Activated naive CD4-positive, alpha-beta T cell treated with anti-CD3 and anti-CD28 coated beads, Interleukin-2, amount 10 ng/mL, durations not matched to agents 7 days and 5 days (primary cell): ENCODE measurements at regions not wholly inside any gene's neighbourhood (a gene's known extent, or its start where the extent isn't known, plus 50 kb on each side); places are given as distances from the start of the nearest gene placed in this dataset.
"Not testable (repeated sequence)": the region's sequence is repeated elsewhere in the genome, so short reads cannot be mapped to it uniquely, and the experiment has no call there.

ENCODE experiments used
- CTCF ChIA-PET: fragments of 350-600 bp; sonication (Branson Sonifier 250); formaldehyde crosslinking; loops from one replicate; lab custom pipeline; 2021; ENCODE audit warnings: antibody characterized with exemption; lab: Charles Lee
- DNase-seq: peaks from one replicate; pipeline ENCODE4 v3.0.0-alpha.2; 2020
- H3K27ac Mint-ChIP-seq: one replicate; pipeline ENCODE4 v1.8.0; 2021; ENCODE audit warnings: mild to moderate bottlenecking, moderate library complexity, mixed read lengths
- H3K27me3 Mint-ChIP-seq: one replicate; pipeline ENCODE4 v1.8.0; 2021; ENCODE audit warnings: mild to moderate bottlenecking, mixed read lengths
- H3K36me3 Mint-ChIP-seq: one replicate; pipeline ENCODE4 v1.8.0; 2021; ENCODE audit warnings: mixed read lengths
- H3K4me1 Mint-ChIP-seq: one replicate; pipeline ENCODE4 v1.8.0; 2021; ENCODE audit warnings: mixed read lengths
- H3K4me3 Mint-ChIP-seq: one replicate; pipeline ENCODE4 v1.8.0; 2021; ENCODE audit warnings: mild to moderate bottlenecking, moderate library complexity, mixed read lengths
- H3K9me3 Mint-ChIP-seq: one replicate; pipeline ENCODE4 v1.8.0; 2021; ENCODE audit warnings: mixed read lengths

GRCh38 chr13:58950911-58951310 lies 1212.8 kb downstream of the DIAPH3 start:
- no peaks in the 10 kb centered on the region for H3K36me3 Mint-ChIP-seq
- peaks cover 18% of the 10 kb centered on the region for H3K9me3 Mint-ChIP-seq
- CTCF ChIA-PET, result no interaction called here
- no peak overlapping the region for H3K4me3 Mint-ChIP-seq
- no peak overlapping the region for H3K27ac Mint-ChIP-seq
- no peaks in the 10 kb centered on the region for H3K4me1 Mint-ChIP-seq
- no peaks in the 10 kb centered on the region for H3K27me3 Mint-ChIP-seq
- DNase-seq, result no peak

- no peak overlapping the region for H3K27ac Mint-ChIP-seq
- H3K27me3 Mint-ChIP-seq, result no peaks in the 10 kb centered on the region
- no peaks in the 10 kb centered on the region for H3K36me3 Mint-ChIP-seq
Measured at GRCh38 chr13:58953638-58954037, 1210.1 kb downstream of the DIAPH3 start.

GRCh38 chr13:58955546-58956385 lies 1208.0 kb downstream of the DIAPH3 start:
- DNase-seq, result no peak
- Mint-ChIP-seq H3K27me3 (no peaks in the 10 kb centered on the region), H3K4me3 (no peak overlapping the region), H3K4me1 (no peaks in the 10 kb centered on the region), H3K27ac (no peak overlapping the region), H3K36me3 (no peaks in the 10 kb centered on the region), H3K9me3 (peaks cover 4% of the 10 kb centered on the region)
- CTCF ChIA-PET, result no interaction called here

More at GRCh38 chr13:58953638-58954037, 1210.1 kb downstream of the DIAPH3 start:
- Mint-ChIP-seq H3K4me3 (no peak overlapping the region), H3K9me3 (peaks cover 20% of the 10 kb centered on the region), H3K4me1 (no peaks in the 10 kb centered on the region)
- DNase-seq, result no peak
- CTCF ChIA-PET, result no interaction called here

- DNase-seq, H3K27me3 Mint-ChIP-seq, H3K9me3 Mint-ChIP-seq, CTCF ChIA-PET, H3K4me1 Mint-ChIP-seq, H3K4me3 Mint-ChIP-seq, H3K36me3 Mint-ChIP-seq, H3K27ac Mint-ChIP-seq: not testable (repeated sequence)
Measured at GRCh38 chr13:58958097-58958496, 1205.6 kb downstream of the DIAPH3 start.

GRCh38 chr13:58960888-58961287 lies 1202.8 kb downstream of the DIAPH3 start:
- CTCF ChIA-PET, result no interaction called here
- no peak for DNase-seq
- Mint-ChIP-seq H3K36me3 (no peaks in the 10 kb centered on the region), H3K27ac (no peak overlapping the region), H3K27me3 (no peaks in the 10 kb centered on the region), H3K9me3 (peaks cover 2% of the 10 kb centered on the region), H3K4me3 (no peak overlapping the region), H3K4me1 (no peaks in the 10 kb centered on the region)

- Mint-ChIP-seq H3K27ac (no peak overlapping the region), H3K36me3 (no peaks in the 10 kb centered on the region), H3K9me3 (peaks cover 1% of the 10 kb centered on the region), H3K4me3 (no peak overlapping the region), H3K27me3 (no peaks in the 10 kb centered on the region), H3K4me1 (no peaks in the 10 kb centered on the region)
- no peak for DNase-seq
- CTCF ChIA-PET, result no interaction called here
Measured at GRCh38 chr13:58963321-58963720, 1200.4 kb downstream of the DIAPH3 start.

GRCh38 chr13:58964048-58964447 lies 1199.7 kb downstream of the DIAPH3 start:
- H3K4me1 Mint-ChIP-seq, result no peaks in the 10 kb centered on the region
- H3K4me3 Mint-ChIP-seq, result no peak overlapping the region
- H3K36me3 Mint-ChIP-seq, result no peaks in the 10 kb centered on the region
- no peaks in the 10 kb centered on the region for H3K27me3 Mint-ChIP-seq
- DNase-seq, result no peak
- no peak overlapping the region for H3K27ac Mint-ChIP-seq
- H3K9me3 Mint-ChIP-seq, result peaks cover 2% of the 10 kb centered on the region
- CTCF ChIA-PET, result no interaction called here

GRCh38 chr13:58977085-58977484 lies 1186.6 kb downstream of the DIAPH3 start:
- CTCF ChIA-PET, result no interaction called here
- Mint-ChIP-seq H3K4me3 (no peak overlapping the region), H3K4me1 (no peaks in the 10 kb centered on the region), H3K27me3 (no peaks in the 10 kb centered on the region), H3K9me3 (peaks cover 2% of the 10 kb centered on the region), H3K27ac (no peak overlapping the region), H3K36me3 (no peaks in the 10 kb centered on the region)
- DNase-seq, result no peak

GRCh38 chr13:58978331-58978730 lies 1185.4 kb downstream of the DIAPH3 start:
- H3K27me3 Mint-ChIP-seq, result no peaks in the 10 kb centered on the region
- no peaks in the 10 kb centered on the region for H3K36me3 Mint-ChIP-seq
- CTCF ChIA-PET, result no interaction called here
- H3K4me1 Mint-ChIP-seq, result no peaks in the 10 kb centered on the region
- H3K27ac Mint-ChIP-seq, result no peak overlapping the region
- DNase-seq, result no peak
- H3K4me3 Mint-ChIP-seq, result no peak overlapping the region
- peaks cover 6% of the 10 kb centered on the region for H3K9me3 Mint-ChIP-seq

GRCh38 chr13:58979851-58980250 lies 1183.9 kb downstream of the DIAPH3 start:
- H3K27me3 Mint-ChIP-seq, result no peaks in the 10 kb centered on the region
- no peaks in the 10 kb centered on the region for H3K4me1 Mint-ChIP-seq
- no peaks in the 10 kb centered on the region for H3K36me3 Mint-ChIP-seq
- CTCF ChIA-PET, result no interaction called here
- H3K4me3 Mint-ChIP-seq, result no peak overlapping the region
- no peak overlapping the region for H3K27ac Mint-ChIP-seq
- H3K9me3 Mint-ChIP-seq, result peaks cover 10% of the 10 kb centered on the region
- DNase-seq, result no peak

GRCh38 chr13:58985845-58986244 lies 1177.9 kb downstream of the DIAPH3 start:
- CTCF ChIA-PET, result no interaction called here
- H3K27ac Mint-ChIP-seq, result no peak overlapping the region
- no peaks in the 10 kb centered on the region for H3K36me3 Mint-ChIP-seq
- H3K9me3 Mint-ChIP-seq, result peaks cover 12% of the 10 kb centered on the region
- H3K27me3 Mint-ChIP-seq, result no peaks in the 10 kb centered on the region
- H3K4me3 Mint-ChIP-seq, result no peak overlapping the region
- DNase-seq, result no peak
- H3K4me1 Mint-ChIP-seq, result no peaks in the 10 kb centered on the region

- DNase-seq, result no peak
- Mint-ChIP-seq H3K27ac (no peak overlapping the region), H3K36me3 (no peaks in the 10 kb centered on the region), H3K27me3 (no peaks in the 10 kb centered on the region), H3K4me3 (no peak overlapping the region), H3K4me1 (no peaks in the 10 kb centered on the region), H3K9me3 (peaks cover 4% of the 10 kb centered on the region)
- CTCF ChIA-PET, result no interaction called here
Measured at GRCh38 chr13:58989556-58989955, 1174.2 kb downstream of the DIAPH3 start.

- Mint-ChIP-seq H3K27me3 (no peaks in the 10 kb centered on the region), H3K4me1 (no peaks in the 10 kb centered on the region), H3K27ac (no peak overlapping the region), H3K4me3 (no peak overlapping the region), H3K9me3 (no peaks in the 10 kb centered on the region), H3K36me3 (no peaks in the 10 kb centered on the region)
- no peak for DNase-seq
- CTCF ChIA-PET, result no interaction called here
Measured at GRCh38 chr13:58991826-58992477, 1171.8 kb downstream of the DIAPH3 start.

- H3K27ac Mint-ChIP-seq, result no peak overlapping the region
- no peaks in the 10 kb centered on the region for H3K36me3 Mint-ChIP-seq
- no peak overlapping the region for H3K4me3 Mint-ChIP-seq
Measured at GRCh38 chr13:58992478-58993042, 1171.2 kb downstream of the DIAPH3 start.

GRCh38 chr13:58994077-58994476 lies 1169.7 kb downstream of the DIAPH3 start:
- no peak for DNase-seq
- H3K36me3 Mint-ChIP-seq, result no peaks in the 10 kb centered on the region
- H3K4me3 Mint-ChIP-seq, result no peak overlapping the region
- no peaks in the 10 kb centered on the region for H3K9me3 Mint-ChIP-seq
- no peak overlapping the region for H3K27ac Mint-ChIP-seq
- CTCF ChIA-PET, result no interaction called here
- H3K4me1 Mint-ChIP-seq, result no peaks in the 10 kb centered on the region
- no peaks in the 10 kb centered on the region for H3K27me3 Mint-ChIP-seq

More at GRCh38 chr13:58992478-58993042, 1171.2 kb downstream of the DIAPH3 start:
- H3K9me3 Mint-ChIP-seq, result no peaks in the 10 kb centered on the region
- H3K27me3 Mint-ChIP-seq, result no peaks in the 10 kb centered on the region
- no peak for DNase-seq
- CTCF ChIA-PET, result no interaction called here
- H3K4me1 Mint-ChIP-seq, result no peaks in the 10 kb centered on the region
